Loucy (cell line): ENCODE measurements at regions not wholly inside any gene's neighbourhood (a gene's known extent, or its start where the extent isn't known, plus 50 kb on each side); places are given as distances from the start of the nearest gene placed in this dataset.

Source experiments
- EZH2phosphoT487 ChIP-seq: fragments of 200-600 bp; IDR thresholded peaks from 2 replicates; pipeline ENCODE4 v1.6.1; 2018; ENCODE audit warnings: antibody characterized with exemption, mild to moderate bottlenecking, moderate library complexity, borderline replicate concordance
- TF ChIP-seq, protein P1 (sequence below): fragments of 200-600 bp; sonication (generic); conservative IDR thresholded peaks from 2 replicates; pipeline ENCODE4 v1.5.1; 2014; ENCODE audit warnings: mild to moderate bottlenecking, antibody characterized with exemption, low read length

DNA sequence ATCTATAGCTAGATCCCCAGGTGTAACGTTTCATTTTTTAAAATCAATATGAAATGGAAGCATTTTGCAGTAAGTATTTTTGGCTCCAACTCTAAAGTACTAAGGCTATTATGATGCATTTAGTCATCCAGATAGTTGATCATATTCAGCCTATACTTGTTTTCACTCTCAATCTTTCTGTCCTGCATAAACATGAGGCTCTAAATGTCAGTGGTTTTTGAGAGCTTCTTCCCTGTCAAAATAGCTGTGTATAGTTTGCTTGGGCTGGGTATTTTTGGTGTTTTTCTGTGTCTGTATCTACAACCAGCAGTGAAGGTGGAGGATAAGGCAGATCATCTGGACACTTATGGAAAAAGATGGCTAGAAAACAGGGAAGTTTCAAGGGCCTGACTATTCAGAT is 128.0 kb downstream of the LRRN1 start:
- TF ChIP-seq, protein P1, sequence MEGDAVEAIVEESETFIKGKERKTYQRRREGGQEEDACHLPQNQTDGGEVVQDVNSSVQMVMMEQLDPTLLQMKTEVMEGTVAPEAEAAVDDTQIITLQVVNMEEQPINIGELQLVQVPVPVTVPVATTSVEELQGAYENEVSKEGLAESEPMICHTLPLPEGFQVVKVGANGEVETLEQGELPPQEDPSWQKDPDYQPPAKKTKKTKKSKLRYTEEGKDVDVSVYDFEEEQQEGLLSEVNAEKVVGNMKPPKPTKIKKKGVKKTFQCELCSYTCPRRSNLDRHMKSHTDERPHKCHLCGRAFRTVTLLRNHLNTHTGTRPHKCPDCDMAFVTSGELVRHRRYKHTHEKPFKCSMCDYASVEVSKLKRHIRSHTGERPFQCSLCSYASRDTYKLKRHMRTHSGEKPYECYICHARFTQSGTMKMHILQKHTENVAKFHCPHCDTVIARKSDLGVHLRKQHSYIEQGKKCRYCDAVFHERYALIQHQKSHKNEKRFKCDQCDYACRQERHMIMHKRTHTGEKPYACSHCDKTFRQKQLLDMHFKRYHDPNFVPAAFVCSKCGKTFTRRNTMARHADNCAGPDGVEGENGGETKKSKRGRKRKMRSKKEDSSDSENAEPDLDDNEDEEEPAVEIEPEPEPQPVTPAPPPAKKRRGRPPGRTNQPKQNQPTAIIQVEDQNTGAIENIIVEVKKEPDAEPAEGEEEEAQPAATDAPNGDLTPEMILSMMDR: no peak
- TF ChIP-seq EZH2phosphoT487: no peak
